Bronchial epithelial cell (primary cell): ENCODE measurements at regions not wholly inside any gene's neighbourhood (a gene's known extent, or its start where the extent isn't known, plus 50 kb on each side); places are given as distances from the start of the nearest gene placed in this dataset.
"Not testable (repeated sequence)": the region's sequence is repeated elsewhere in the genome, so short reads cannot be mapped to it uniquely, and the experiment has no call there.

Source experiments
- DNase-seq: peaks from one replicate; pipeline ENCODE4 v3.0.0-alpha.2; 2010; ENCODE audit warnings: low read depth
- FAIRE-seq: peaks from 2 replicates; lab custom pipeline; 2011; peaks lifted over from hg19 to GRCh38; lab: Jason Lieb, UNC
- H3K27me3 ChIP-seq: 2 replicates; pipeline ENCODE4 v1.5.1; 2011; ENCODE audit warnings: low read length; ENCODE audit not compliant: control insufficient read depth, insufficient read depth
- H3K36me3 ChIP-seq: 2 replicates; pipeline ENCODE4 v1.5.1; 2011; ENCODE audit warnings: low read length; ENCODE audit not compliant: control insufficient read depth, insufficient read depth
- H3K4me3 ChIP-seq: 2 replicates; pipeline ENCODE4 v1.5.1; 2011; ENCODE audit warnings: mild to moderate bottlenecking, low read depth, low read length, control low read depth
- TF ChIP-seq, protein P1 (sequence below): IDR thresholded peaks from 2 replicates; pipeline ENCODE4 v1.5.1; 2011; ENCODE audit warnings: mild to moderate bottlenecking, moderate library complexity, low read length, control low read depth, inconsistent platforms; ENCODE audit not compliant: insufficient read depth, severe bottlenecking

DNA sequence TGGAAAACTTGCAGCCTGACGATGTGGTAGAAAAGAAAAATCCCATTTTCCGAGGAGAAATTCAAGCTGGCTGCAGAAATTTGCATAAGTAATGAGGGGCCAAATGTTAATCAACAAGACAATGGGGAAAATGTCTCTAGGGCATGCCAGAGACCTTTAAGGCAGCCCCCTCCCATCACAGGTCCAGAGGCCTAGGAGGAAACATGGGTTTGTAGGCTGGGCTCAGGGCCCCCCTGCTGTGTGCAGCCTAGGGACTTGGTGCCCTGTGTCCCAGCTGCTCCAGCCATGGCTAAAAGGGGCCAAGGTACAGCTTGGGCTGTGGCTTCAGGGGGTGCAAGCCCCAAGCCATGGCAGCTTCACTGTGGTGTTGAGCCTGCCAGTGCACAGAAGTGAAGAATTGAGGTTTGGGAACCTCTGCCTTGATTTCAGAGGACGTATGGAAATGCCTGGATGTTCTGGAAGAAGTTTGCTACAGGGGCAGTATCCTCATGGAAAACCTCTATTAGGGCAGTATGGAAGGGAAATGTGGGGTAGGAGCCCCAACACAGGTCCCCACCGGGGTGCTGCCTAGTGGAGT is 75.9 kb upstream of the CADPS start:
- no peaks in the 10 kb centered on the region for H3K27me3 ChIP-seq
- FAIRE-seq = no peak
- TF ChIP-seq, protein P1, sequence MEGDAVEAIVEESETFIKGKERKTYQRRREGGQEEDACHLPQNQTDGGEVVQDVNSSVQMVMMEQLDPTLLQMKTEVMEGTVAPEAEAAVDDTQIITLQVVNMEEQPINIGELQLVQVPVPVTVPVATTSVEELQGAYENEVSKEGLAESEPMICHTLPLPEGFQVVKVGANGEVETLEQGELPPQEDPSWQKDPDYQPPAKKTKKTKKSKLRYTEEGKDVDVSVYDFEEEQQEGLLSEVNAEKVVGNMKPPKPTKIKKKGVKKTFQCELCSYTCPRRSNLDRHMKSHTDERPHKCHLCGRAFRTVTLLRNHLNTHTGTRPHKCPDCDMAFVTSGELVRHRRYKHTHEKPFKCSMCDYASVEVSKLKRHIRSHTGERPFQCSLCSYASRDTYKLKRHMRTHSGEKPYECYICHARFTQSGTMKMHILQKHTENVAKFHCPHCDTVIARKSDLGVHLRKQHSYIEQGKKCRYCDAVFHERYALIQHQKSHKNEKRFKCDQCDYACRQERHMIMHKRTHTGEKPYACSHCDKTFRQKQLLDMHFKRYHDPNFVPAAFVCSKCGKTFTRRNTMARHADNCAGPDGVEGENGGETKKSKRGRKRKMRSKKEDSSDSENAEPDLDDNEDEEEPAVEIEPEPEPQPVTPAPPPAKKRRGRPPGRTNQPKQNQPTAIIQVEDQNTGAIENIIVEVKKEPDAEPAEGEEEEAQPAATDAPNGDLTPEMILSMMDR = no peak
- no peak for DNase-seq
- H3K36me3 ChIP-seq = no peaks in the 10 kb centered on the region
- no peak overlapping the region for H3K4me3 ChIP-seq

DNA sequence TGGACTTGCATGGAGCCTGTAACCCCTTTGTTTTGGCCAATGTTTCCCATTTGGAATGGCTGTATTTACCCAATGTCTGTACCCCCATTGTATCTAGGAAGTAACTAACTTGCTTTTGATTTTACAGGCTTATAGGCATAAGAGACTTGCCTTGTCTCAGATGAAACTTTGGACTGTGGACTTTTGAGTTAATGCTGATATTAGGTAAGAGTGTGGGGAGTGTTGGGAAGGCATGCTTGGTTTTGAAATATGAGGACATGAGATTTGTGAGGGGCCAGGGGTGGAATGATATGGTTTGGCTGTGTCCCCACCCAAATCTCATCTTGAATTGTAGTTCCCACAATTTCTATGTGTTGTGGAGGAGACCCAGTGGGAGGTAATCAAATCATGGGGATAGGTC is 76.7 kb upstream of the CADPS start:
- H3K36me3 ChIP-seq, H3K27me3 ChIP-seq, H3K4me3 ChIP-seq, DNase-seq, FAIRE-seq: not testable (repeated sequence)

DNA sequence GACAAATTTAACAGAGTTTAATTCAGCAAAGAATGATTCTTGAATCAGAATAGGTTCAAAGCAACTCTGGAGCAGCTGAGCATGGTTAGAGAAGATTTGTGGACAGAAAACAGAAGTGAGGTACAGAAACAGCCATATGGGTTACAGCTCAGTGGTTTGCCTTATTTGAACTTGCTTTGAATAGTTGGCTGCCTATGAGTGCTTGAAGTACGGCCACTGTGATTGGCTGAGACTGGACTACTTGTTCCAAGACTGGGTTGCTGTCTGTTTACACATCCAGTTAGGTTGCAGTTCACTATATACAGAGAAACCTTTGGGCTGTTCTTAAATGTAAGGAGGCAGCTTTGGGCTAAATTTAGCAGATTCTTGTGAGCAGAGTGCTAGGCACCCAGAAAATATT is 79.4 kb upstream of the CADPS start:
- Histone ChIP-seq H3K4me3 (no peak overlapping the region), H3K27me3 (no peaks in the 10 kb centered on the region), H3K36me3 (no peaks in the 10 kb centered on the region)
- FAIRE-seq (no peak), DNase-seq (no peak)
- TF ChIP-seq, protein P1 = no peak

DNA sequence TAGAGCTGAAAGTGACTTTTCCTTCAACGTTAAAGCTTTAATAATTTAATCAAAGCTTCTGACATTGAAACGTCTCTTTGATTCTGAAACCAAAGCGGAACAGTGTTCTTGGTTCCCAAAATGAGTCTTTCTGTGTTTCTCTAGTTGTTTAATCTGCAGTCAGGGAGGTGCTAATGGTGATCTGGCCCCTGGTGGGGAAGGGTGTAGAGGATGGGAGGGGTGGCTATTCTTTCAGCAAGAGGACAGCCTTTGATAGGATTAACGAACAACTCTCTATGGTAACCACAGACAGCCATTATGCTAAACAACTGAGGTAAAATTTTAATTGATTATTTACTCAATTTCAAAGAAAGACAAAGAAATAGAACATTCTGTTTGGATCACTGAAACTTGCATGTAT is 79.9 kb upstream of the CADPS start:
- TF ChIP-seq, protein P1 = no peak
- DNase-seq (no peak), FAIRE-seq (no peak)
- Histone ChIP-seq H3K27me3 (no peaks in the 10 kb centered on the region), H3K36me3 (no peaks in the 10 kb centered on the region), H3K4me3 (no peak overlapping the region)

DNA sequence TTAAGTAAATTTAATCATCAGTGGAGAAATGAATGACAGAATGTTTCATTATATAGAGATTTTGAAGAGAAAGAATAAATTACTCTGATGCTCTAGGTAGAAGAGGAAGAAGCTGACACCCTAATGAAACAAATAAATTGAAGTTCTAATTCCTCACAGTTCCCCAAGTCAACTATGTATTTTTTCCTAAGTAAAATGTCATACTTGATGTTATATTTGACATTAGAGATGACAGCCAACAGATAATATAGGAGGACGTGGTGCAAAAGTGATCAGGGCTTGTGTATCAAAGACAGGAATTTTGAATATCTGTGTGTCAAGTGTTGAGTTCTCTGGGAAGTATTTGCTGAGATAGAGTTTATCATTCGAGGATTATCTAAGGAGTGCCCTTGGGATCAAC is 81.2 kb upstream of the CADPS start:
- DNase-seq (no peak), FAIRE-seq (no peak)
- Histone ChIP-seq H3K36me3 (no peaks in the 10 kb centered on the region), H3K27me3 (no peaks in the 10 kb centered on the region), H3K4me3 (no peak overlapping the region)
- TF ChIP-seq, protein P1 = no peak

DNA sequence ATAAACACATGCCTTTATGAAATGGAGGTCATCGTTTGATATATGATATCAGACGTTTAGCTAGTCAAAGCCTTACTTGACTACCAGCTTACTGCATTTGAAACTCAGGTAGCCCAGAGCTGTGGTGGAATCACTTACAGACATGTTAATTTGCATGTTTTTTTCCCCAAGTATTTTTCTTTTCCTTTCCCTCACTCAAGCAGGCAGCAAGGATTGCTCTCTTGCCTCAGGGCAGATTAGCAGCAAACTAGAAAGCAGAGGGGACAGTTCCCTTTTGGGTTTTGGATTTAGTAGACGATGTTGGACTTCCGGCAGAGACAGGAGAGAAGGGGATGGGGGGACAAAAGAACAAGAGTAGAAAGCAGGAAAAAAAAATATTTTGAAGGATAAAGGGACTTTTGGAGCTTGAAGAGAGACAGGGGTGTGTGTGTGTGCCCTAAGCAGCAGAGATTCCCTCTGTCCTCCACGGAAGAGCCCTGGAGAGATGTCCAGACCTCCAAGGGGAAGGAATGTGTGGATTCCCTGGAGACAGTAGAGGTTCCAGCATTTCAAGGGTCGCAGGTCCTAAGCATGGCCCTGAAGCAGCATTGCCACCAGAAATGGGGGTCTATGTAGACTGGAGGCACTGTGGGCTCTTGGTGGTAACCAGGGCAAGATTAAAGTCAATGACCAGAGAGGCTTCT is 86.8 kb upstream of the CADPS start:
- TF ChIP-seq, protein P1 = no peak
- Histone ChIP-seq H3K27me3 (no peaks in the 10 kb centered on the region), H3K4me3 (no peak overlapping the region), H3K36me3 (no peaks in the 10 kb centered on the region)
- no peak for DNase-seq
- no peak for FAIRE-seq
